CD4-positive, alpha-beta T cell (primary cell): ENCODE measurements at regions not wholly inside any gene's neighbourhood (a gene's known extent, or its start where the extent isn't known, plus 50 kb on each side); places are given as distances from the start of the nearest gene placed in this dataset.

Experiments used
- ATAC-seq: fragments of 200-7000 bp; cut with Tn5 transposase; one replicate; pipeline ENCODE4 v1.10.0; 2022; ENCODE audit warnings: mild to moderate bottlenecking; ENCODE audit not compliant: poor library complexity
- CTCF ChIA-PET: fragments of 350-600 bp; sonication (Branson Sonifier 250); formaldehyde crosslinking; loops from one replicate; lab custom pipeline; 2021; ENCODE audit warnings: antibody characterized with exemption, inconsistent platforms; lab: Charles Lee
- POLR2A ChIA-PET: fragments of 350-600 bp; sonication (Branson Sonifier 250); formaldehyde crosslinking; loops from one replicate; lab custom pipeline; 2021; ENCODE audit warnings: antibody characterized with exemption, inconsistent platforms; lab: Charles Lee
- DNase-seq, 14 experiments: peaks; one replicate each; pipeline ENCODE4 v3.0.0-alpha.2; 2013 to 2020; ENCODE audit warnings: mixed read lengths in 2 of 14
- H3K27ac ChIP-seq, 2 donors: one replicate each; pipeline versions ENCODE4 v1.5.1 to v1.7.0; 2013; ENCODE audit warnings: low read length in 2 of 2, low read depth in 1 of 2, mild to moderate bottlenecking in 1 of 2
- H3K27me3 ChIP-seq, 2 experiments: 1 replicate in 1 of 2; 2 replicates in 1 of 2; pipeline versions ENCODE4 v1.6.1 to v1.7.0; 2013; ENCODE audit warnings: low read length in 2 of 2, control low read depth in 1 of 2, mild to moderate bottlenecking in 1 of 2, moderate library complexity in 1 of 2; ENCODE audit not compliant: insufficient read depth in 2 of 2, control insufficient read depth in 1 of 2
- H3K36me3 ChIP-seq: one replicate; pipeline ENCODE4 v1.6.1; 2013; ENCODE audit warnings: low read length, control low read depth; ENCODE audit not compliant: insufficient read depth
- H3K4me1 ChIP-seq: one replicate; pipeline ENCODE4 v1.6.1; 2013; ENCODE audit warnings: low read length, control low read depth; ENCODE audit not compliant: insufficient read depth
- H3K4me3 ChIP-seq: one replicate; pipeline ENCODE4 v1.5.1; 2013; ENCODE audit warnings: mild to moderate bottlenecking, low read length, moderate library complexity
- H3K9me3 ChIP-seq, 2 experiments: 1 replicate in 1 of 2; 2 replicates in 1 of 2; pipeline versions ENCODE4 v1.6.1 to v1.7.0; 2013; ENCODE audit warnings: low read length in 2 of 2, mild to moderate bottlenecking in 2 of 2, control low read depth in 1 of 2, moderate library complexity in 1 of 2; ENCODE audit not compliant: control insufficient read depth in 1 of 2, insufficient read depth in 1 of 2
- H3K27ac Mint-ChIP-seq: one replicate; pipeline ENCODE4 v1.8.0; 2020; ENCODE audit warnings: mixed read lengths
- H3K27me3 Mint-ChIP-seq: one replicate; pipeline ENCODE4 v1.8.0; 2021; ENCODE audit warnings: mixed read lengths
- H3K36me3 Mint-ChIP-seq: one replicate; pipeline ENCODE4 v1.8.0; 2021; ENCODE audit warnings: low read depth, mixed read lengths
- H3K4me1 Mint-ChIP-seq: one replicate; pipeline ENCODE4 v1.8.0; 2021; ENCODE audit warnings: low read depth, mixed read lengths
- H3K4me3 Mint-ChIP-seq: one replicate; pipeline ENCODE4 v1.8.0; 2020; ENCODE audit warnings: mild to moderate bottlenecking, mixed read lengths
- H3K9me3 Mint-ChIP-seq: one replicate; pipeline ENCODE4 v1.8.0; 2020; ENCODE audit warnings: mixed read lengths
- intact Hi-C, 2 experiments: fragments of 100-400 bp; cut with DNase I in 1 of 2; cut with micrococcal nuclease in 1 of 2; formaldehyde crosslinking; loops; one replicate each; pipeline versions ENCODE4 v1.15.1 to v1.9.0; 2023 to 2025; cut with DNase I, micrococcal nuclease
- TF ChIP-seq, protein P1 (sequence below): fragments of 200-600 bp; IDR thresholded peaks from one replicate; pipeline ENCODE4 v1.8.0; 2022; ENCODE audit warnings: antibody characterized with exemption, mild to moderate bottlenecking

DNA sequence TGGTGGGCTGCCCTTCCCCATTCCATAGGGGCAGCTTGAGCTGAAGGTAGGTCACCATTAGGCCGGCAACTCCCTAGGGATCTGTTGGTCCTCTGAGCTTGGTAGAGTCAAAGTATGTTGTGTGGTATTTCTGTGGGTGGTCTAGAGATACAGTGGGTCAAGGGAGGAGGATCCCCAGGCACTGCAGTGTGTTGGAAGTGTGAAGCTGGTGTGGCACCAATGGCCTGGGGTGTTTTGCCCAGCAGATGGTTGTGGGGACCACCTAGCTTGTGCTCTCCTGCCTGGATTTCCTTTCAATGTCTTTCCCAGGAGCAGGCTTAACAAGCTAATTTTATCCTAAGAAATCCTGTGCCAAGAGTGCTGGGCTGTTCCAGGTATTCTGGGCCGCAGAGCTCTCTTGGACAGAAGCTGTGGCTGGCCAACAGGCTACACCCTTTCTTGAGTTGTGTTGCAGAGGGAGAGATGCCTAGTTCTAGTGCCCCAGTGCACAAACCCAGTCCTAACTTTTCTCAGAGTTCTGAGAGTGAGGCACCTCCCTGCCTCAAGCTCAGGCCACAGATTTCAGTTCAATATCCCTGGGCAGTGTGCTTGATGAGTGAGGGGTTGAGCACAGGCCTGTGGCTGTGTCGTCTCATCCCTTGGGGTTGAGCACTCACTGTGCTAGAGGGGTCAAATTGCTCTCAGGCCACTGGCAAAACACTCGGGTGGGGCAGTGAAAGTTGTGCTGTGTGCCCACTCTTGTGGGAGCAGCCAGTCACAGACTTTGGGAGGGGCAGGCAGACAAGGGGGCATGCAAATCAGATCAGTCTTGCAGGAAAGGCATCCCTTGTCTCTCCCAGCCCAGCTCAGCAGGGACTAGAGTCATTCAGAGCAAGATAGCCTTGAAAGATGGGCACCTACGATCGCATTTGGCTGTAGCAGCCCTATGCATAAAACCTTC is 1806.1 kb upstream of the MIR17HG start:
- TF ChIP-seq, protein P1, sequence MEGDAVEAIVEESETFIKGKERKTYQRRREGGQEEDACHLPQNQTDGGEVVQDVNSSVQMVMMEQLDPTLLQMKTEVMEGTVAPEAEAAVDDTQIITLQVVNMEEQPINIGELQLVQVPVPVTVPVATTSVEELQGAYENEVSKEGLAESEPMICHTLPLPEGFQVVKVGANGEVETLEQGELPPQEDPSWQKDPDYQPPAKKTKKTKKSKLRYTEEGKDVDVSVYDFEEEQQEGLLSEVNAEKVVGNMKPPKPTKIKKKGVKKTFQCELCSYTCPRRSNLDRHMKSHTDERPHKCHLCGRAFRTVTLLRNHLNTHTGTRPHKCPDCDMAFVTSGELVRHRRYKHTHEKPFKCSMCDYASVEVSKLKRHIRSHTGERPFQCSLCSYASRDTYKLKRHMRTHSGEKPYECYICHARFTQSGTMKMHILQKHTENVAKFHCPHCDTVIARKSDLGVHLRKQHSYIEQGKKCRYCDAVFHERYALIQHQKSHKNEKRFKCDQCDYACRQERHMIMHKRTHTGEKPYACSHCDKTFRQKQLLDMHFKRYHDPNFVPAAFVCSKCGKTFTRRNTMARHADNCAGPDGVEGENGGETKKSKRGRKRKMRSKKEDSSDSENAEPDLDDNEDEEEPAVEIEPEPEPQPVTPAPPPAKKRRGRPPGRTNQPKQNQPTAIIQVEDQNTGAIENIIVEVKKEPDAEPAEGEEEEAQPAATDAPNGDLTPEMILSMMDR: no peak
- Mint-ChIP-seq H3K4me3 (no peak overlapping the region), H3K36me3 (no peaks in the 10 kb centered on the region), H3K27me3 (no peaks in the 10 kb centered on the region), H3K4me1 (no peaks in the 10 kb centered on the region), H3K9me3 (peaks cover 8% of the 10 kb centered on the region), H3K27ac (no peak overlapping the region)
- CTCF ChIA-PET: no interaction called here
- Histone ChIP-seq H3K36me3 (no peaks in the 10 kb centered on the region), H3K9me3 (peaks cover 5 to 24% of the 10 kb centered on the region in 2 experiments), H3K27ac (no peak overlapping the region), H3K4me3 (no peak overlapping the region), H3K27me3 (no peaks in the 10 kb centered on the region), H3K4me1 (no peaks in the 10 kb centered on the region)
- POLR2A ChIA-PET: no interaction called here
- intact Hi-C loops: no loop called here
- no peak for DNase-seq
- ATAC-seq: no peak

GRCh38 chr13:89550938-89551337 is 1796.5 kb upstream of the MIR17HG start:
- POLR2A ChIA-PET: no interaction called here
- peaks cover 4% of the 10 kb centered on the region for H3K9me3 Mint-ChIP-seq
- intact Hi-C loops: no loop called here
- H3K4me1 ChIP-seq: no peaks in the 10 kb centered on the region
- no peak overlapping the region for H3K4me3 Mint-ChIP-seq
- H3K27ac Mint-ChIP-seq: no peak overlapping the region
- H3K9me3 ChIP-seq: peaks cover 0 to 4% of the 10 kb centered on the region in 2 experiments
- no peak for ATAC-seq
- H3K27me3 ChIP-seq: no peaks in the 10 kb centered on the region
- no peak overlapping the region for H3K4me3 ChIP-seq
- no peak for DNase-seq
- no peaks in the 10 kb centered on the region for H3K4me1 Mint-ChIP-seq
- CTCF ChIA-PET: no interaction called here
- no peaks in the 10 kb centered on the region for H3K36me3 Mint-ChIP-seq
- H3K36me3 ChIP-seq: no peaks in the 10 kb centered on the region
- H3K27me3 Mint-ChIP-seq: no peaks in the 10 kb centered on the region
- no peak overlapping the region for H3K27ac ChIP-seq
- TF ChIP-seq, protein P1: no peak

DNA sequence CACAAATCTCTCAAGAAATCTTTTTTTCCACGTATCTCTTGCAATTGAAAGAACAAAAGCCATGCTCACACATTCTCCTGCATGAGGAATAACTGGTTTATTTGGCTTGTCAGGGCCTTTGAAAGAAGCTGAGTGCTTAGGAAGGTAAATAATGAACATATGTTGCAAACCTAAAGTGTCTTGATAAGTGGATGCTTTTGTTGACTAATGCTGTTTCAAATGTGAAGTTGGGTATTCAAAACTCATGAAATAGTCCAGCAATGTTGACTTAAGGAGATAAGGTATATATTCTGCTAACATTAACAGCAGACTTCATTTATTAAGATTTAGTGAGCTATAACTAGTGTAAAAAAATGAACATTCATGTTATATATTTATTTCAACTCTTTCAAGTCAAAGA is 1792.7 kb upstream of the MIR17HG start:
- H3K4me3 Mint-ChIP-seq: no peak overlapping the region
- Histone ChIP-seq H3K27ac (no peak overlapping the region), H3K4me3 (no peak overlapping the region), H3K9me3 (peaks cover 0 to 4% of the 10 kb centered on the region in 2 experiments), H3K4me1 (no peaks in the 10 kb centered on the region), H3K27me3 (no peaks in the 10 kb centered on the region), H3K36me3 (no peaks in the 10 kb centered on the region)
- DNase-seq (no peak), ATAC-seq (no peak)
- H3K36me3 Mint-ChIP-seq: no peaks in the 10 kb centered on the region
- peaks cover 6% of the 10 kb centered on the region for H3K9me3 Mint-ChIP-seq
- H3K4me1 Mint-ChIP-seq: no peaks in the 10 kb centered on the region
- no peaks in the 10 kb centered on the region for H3K27me3 Mint-ChIP-seq
- CTCF ChIA-PET: no interaction called here
- intact Hi-C loops: no loop called here
- no peak overlapping the region for H3K27ac Mint-ChIP-seq
- POLR2A ChIA-PET: no interaction called here
- TF ChIP-seq, protein P1: no peak
